Smooth muscle cell (in vitro differentiated cells): ENCODE measurements at regions not wholly inside any gene's neighbourhood (a gene's known extent, or its start where the extent isn't known, plus 50 kb on each side); places are given as distances from the start of the nearest gene placed in this dataset.

ENCODE experiments used
- DNase-seq: peaks from one replicate; lab custom pipeline; 2025; ENCODE audit not compliant: unreplicated experiment; lab: John Stamatoyannopoulos, UW
- H2AFZ ChIP-seq: fragments of 200-600 bp; sonication (generic); 2 replicates; pipeline ENCODE4 v1.6.0; 2016; ENCODE audit warnings: antibody characterized with exemption, low read depth, mild to moderate bottlenecking
- H3F3A ChIP-seq: fragments of 200-600 bp; sonication (generic); 2 replicates; pipeline ENCODE4 v1.6.0; 2017; ENCODE audit warnings: antibody characterized with exemption, low read depth
- H3K27ac ChIP-seq: fragments of 200-600 bp; sonication (generic); 2 replicates; pipeline ENCODE4 v1.5.1; 2016; ENCODE audit warnings: low read depth, mild to moderate bottlenecking
- H3K27me3 ChIP-seq: fragments of 200-600 bp; sonication (generic); 2 replicates; pipeline ENCODE4 v1.6.1; 2016; ENCODE audit warnings: low read depth, mild to moderate bottlenecking
- H3K36me3 ChIP-seq: fragments of 200-600 bp; sonication (generic); 2 replicates; pipeline ENCODE4 v1.5.1; 2016; ENCODE audit warnings: low read depth
- H3K4me1 ChIP-seq: fragments of 200-600 bp; sonication (generic); 2 replicates; pipeline ENCODE4 v1.5.1; 2016; ENCODE audit warnings: low read depth
- H3K4me2 ChIP-seq: fragments of 200-600 bp; sonication (generic); 2 replicates; pipeline ENCODE4 v1.6.0; 2016; ENCODE audit warnings: mild to moderate bottlenecking
- H3K4me3 ChIP-seq: fragments of 200-600 bp; sonication (generic); 2 replicates; pipeline ENCODE4 v1.5.1; 2016; ENCODE audit warnings: mild to moderate bottlenecking
- H3K79me2 ChIP-seq: fragments of 200-600 bp; sonication (generic); 2 replicates; pipeline ENCODE4 v1.6.0; 2016; ENCODE audit warnings: low read depth, mild to moderate bottlenecking
- H3K9ac ChIP-seq: fragments of 200-600 bp; sonication (generic); 2 replicates; pipeline ENCODE4 v1.6.0; 2016; ENCODE audit warnings: low read depth
- H3K9me3 ChIP-seq: fragments of 200-600 bp; sonication (generic); replicated peaks from 2 replicates; pipeline ENCODE4 v1.5.1; 2016; ENCODE audit warnings: low read depth
- H4K20me1 ChIP-seq: fragments of 200-600 bp; sonication (generic); 2 replicates; pipeline ENCODE4 v1.6.0; 2016; ENCODE audit warnings: low read depth
- CTCF ChIP-seq: fragments of 200-600 bp; sonication (generic); IDR thresholded peaks from 2 replicates; pipeline ENCODE4 v1.5.1; 2017; ENCODE audit warnings: borderline replicate concordance, mild to moderate bottlenecking, antibody characterized with exemption; ENCODE audit not compliant: insufficient read depth, poor library complexity, severe bottlenecking
- WGBS: methylation state at CpG from one replicate; pipeline ENCODE4 v1.1.7; 2016; ENCODE audit warnings: low lambda C conversion rate; 5-methylcytosine and 5-hydroxymethylcytosine counted together

GRCh38 chr3:30308131-30308530, 298.3 kb upstream of the TGFBR2 start:
- Histone ChIP-seq H3K9ac (no peak overlapping the region), H2AFZ (no peak overlapping the region), H3K27ac (no peak overlapping the region)

GRCh38 chr3:30309961-30310954, 296.1 kb upstream of the TGFBR2 start:
- H3K27me3 ChIP-seq = no peaks in the 10 kb centered on the region
- H3K4me2 ChIP-seq = no peak overlapping the region
- H4K20me1 ChIP-seq = no peaks in the 10 kb centered on the region
- no peak for DNase-seq
- no peaks in the 10 kb centered on the region for H3K79me2 ChIP-seq
- no peaks in the 10 kb centered on the region for H3K9me3 ChIP-seq
- TF ChIP-seq CTCF = no peak
- H2AFZ ChIP-seq = no peak overlapping the region
- H3K4me1 ChIP-seq = no peaks in the 10 kb centered on the region
- H3K4me3 ChIP-seq = no peak overlapping the region
- no peaks in the 10 kb centered on the region for H3K36me3 ChIP-seq
- no peak overlapping the region for H3K9ac ChIP-seq
- H3K27ac ChIP-seq = no peak overlapping the region
- no peaks in the 10 kb centered on the region for H3F3A ChIP-seq
- 89% methylated on average over 2 of the region's 2 CpGs for WGBS

More at GRCh38 chr3:30308131-30308530, 298.3 kb upstream of the TGFBR2 start:
- H3K9me3 ChIP-seq = no peaks in the 10 kb centered on the region
- H3K4me1 ChIP-seq = no peaks in the 10 kb centered on the region
- H3K36me3 ChIP-seq = no peaks in the 10 kb centered on the region
- H3K27me3 ChIP-seq = no peaks in the 10 kb centered on the region
- H4K20me1 ChIP-seq = no peaks in the 10 kb centered on the region
- H3K4me2 ChIP-seq = no peak overlapping the region
- no peak overlapping the region for H3K4me3 ChIP-seq
- DNase-seq = no peak
- WGBS = 73% methylated on average over 1 of the region's 1 CpG
- no peak for TF ChIP-seq CTCF
- H3K79me2 ChIP-seq = no peaks in the 10 kb centered on the region
- no peaks in the 10 kb centered on the region for H3F3A ChIP-seq

- WGBS = 91% methylated on average over 4 of the region's 4 CpGs
- H3K4me1 ChIP-seq = no peaks in the 10 kb centered on the region
- no peak overlapping the region for H2AFZ ChIP-seq
- no peaks in the 10 kb centered on the region for H3K79me2 ChIP-seq
- H3K27me3 ChIP-seq = no peaks in the 10 kb centered on the region
- DNase-seq = no peak
- H3K4me3 ChIP-seq = no peak overlapping the region
- TF ChIP-seq CTCF = no peak
- H4K20me1 ChIP-seq = no peaks in the 10 kb centered on the region
- no peak overlapping the region for H3K27ac ChIP-seq
- no peaks in the 10 kb centered on the region for H3K36me3 ChIP-seq
- no peaks in the 10 kb centered on the region for H3K9me3 ChIP-seq
- no peak overlapping the region for H3K4me2 ChIP-seq
- no peak overlapping the region for H3K9ac ChIP-seq
- no peaks in the 10 kb centered on the region for H3F3A ChIP-seq
Observed at GRCh38 chr3:30311781-30312180, 294.6 kb upstream of the TGFBR2 start.

- no peaks in the 10 kb centered on the region for H3K9me3 ChIP-seq
- H2AFZ ChIP-seq = no peak overlapping the region
- H3K27ac ChIP-seq = no peak overlapping the region
- H3K36me3 ChIP-seq = no peaks in the 10 kb centered on the region
- H4K20me1 ChIP-seq = no peaks in the 10 kb centered on the region
- no peaks in the 10 kb centered on the region for H3K4me1 ChIP-seq
- H3K27me3 ChIP-seq = no peaks in the 10 kb centered on the region
- no peak for TF ChIP-seq CTCF
- no peak overlapping the region for H3K9ac ChIP-seq
- DNase-seq = no peak
- no peaks in the 10 kb centered on the region for H3K79me2 ChIP-seq
- H3K4me3 ChIP-seq = no peak overlapping the region
- no peak overlapping the region for H3K4me2 ChIP-seq
- H3F3A ChIP-seq = no peaks in the 10 kb centered on the region
- 99% methylated on average over 2 of the region's 2 CpGs for WGBS
Observed at GRCh38 chr3:30313840-30314239, 292.6 kb upstream of the TGFBR2 start.
